ENCODE measurements at regions not wholly inside any gene's neighbourhood (a gene's known extent, or its start where the extent isn't known, plus 50 kb on each side); places are given as distances from the start of the nearest gene placed in this dataset.

- no peak for DNase-seq
Observed at GRCh38 chr9:12934545-12935272, 159.9 kb downstream of the LURAP1L start.

- no peak for DNase-seq
Observed at GRCh38 chr9:12935714-12936113, 160.9 kb downstream of the LURAP1L start.

- DNase-seq, result no peak
Observed at GRCh38 chr9:12954441-12954840, 179.6 kb downstream of the LURAP1L start.

- DNase-seq, result no peak
Observed at GRCh38 chr9:12955510-12956163, 180.8 kb downstream of the LURAP1L start.

GRCh38 chr9:12956261-12956660, 181.4 kb downstream of the LURAP1L start:
- no peak for DNase-seq

GRCh38 chr9:12956805-12957204, 182.0 kb downstream of the LURAP1L start:
- no peak for DNase-seq

GRCh38 chr9:12958279-12958678, 183.5 kb downstream of the LURAP1L start:
- no peak for DNase-seq

GRCh38 chr9:12958708-12959107, 183.9 kb downstream of the LURAP1L start:
- DNase-seq, result no peak

- no peak for DNase-seq
Observed at GRCh38 chr9:12961276-12961809, 186.5 kb downstream of the LURAP1L start.

- no peak for DNase-seq
Observed at GRCh38 chr9:12963537-12963936, 188.7 kb downstream of the LURAP1L start.

- DNase-seq, result no peak
Observed at GRCh38 chr9:12964271-12964670, 189.5 kb downstream of the LURAP1L start.

- no peak for DNase-seq
Observed at GRCh38 chr9:12965303-12965702, 190.5 kb downstream of the LURAP1L start.

GRCh38 chr9:12968093-12968492, 193.3 kb downstream of the LURAP1L start:
- DNase-seq, result no peak

- peak; percentile 69 to 70 for DNase-seq
Observed at GRCh38 chr9:12972608-12973589, 198.1 kb downstream of the LURAP1L start.

- no peak for DNase-seq
Observed at GRCh38 chr9:12973710-12974109, 198.9 kb downstream of the LURAP1L start.

- DNase-seq, result no peak
Observed at GRCh38 chr9:12974671-12975070, 199.9 kb downstream of the LURAP1L start.

- DNase-seq, result no peak
Observed at GRCh38 chr9:12975496-12975895, 200.7 kb downstream of the LURAP1L start.

- DNase-seq, result no peak
Observed at GRCh38 chr9:12980085-12980851, 205.4 kb downstream of the LURAP1L start.

GRCh38 chr9:12988258-12988657, 213.4 kb downstream of the LURAP1L start:
- DNase-seq, result no peak

- no peak for DNase-seq
Observed at GRCh38 chr9:12989669-12990068, 214.8 kb downstream of the LURAP1L start.

GRCh38 chr9:12993466-12993865, 218.6 kb downstream of the LURAP1L start:
- no peak for DNase-seq

GRCh38 chr9:12997009-12997408, 222.2 kb downstream of the LURAP1L start:
- no peak for DNase-seq
